SH-SY5Y (cell line): ENCODE measurements at regions not wholly inside any gene's neighbourhood (a gene's known extent, or its start where the extent isn't known, plus 50 kb on each side); places are given as distances from the start of the nearest gene placed in this dataset.

Experiments used
- GATA2 ChIP-seq: IDR thresholded peaks from 2 replicates; pipeline ENCODE4 v1.6.1; 2011; ENCODE audit warnings: mild to moderate bottlenecking, low read depth, low read length
- GATA3 ChIP-seq: IDR thresholded peaks from 2 replicates; pipeline ENCODE4 v1.6.1; 2011; ENCODE audit warnings: low read depth, mild to moderate bottlenecking, low read length, moderate library complexity

- TF ChIP-seq GATA3 (no peak), GATA2 (no peak)
These were observed 99.2 kb downstream of the VEGFA start for GRCh38 chr6:43869079-43869710.
